ENCODE measurements at regions not wholly inside any gene's neighbourhood (a gene's known extent, or its start where the extent isn't known, plus 50 kb on each side); places are given as distances from the start of the nearest gene placed in this dataset.

DNA sequence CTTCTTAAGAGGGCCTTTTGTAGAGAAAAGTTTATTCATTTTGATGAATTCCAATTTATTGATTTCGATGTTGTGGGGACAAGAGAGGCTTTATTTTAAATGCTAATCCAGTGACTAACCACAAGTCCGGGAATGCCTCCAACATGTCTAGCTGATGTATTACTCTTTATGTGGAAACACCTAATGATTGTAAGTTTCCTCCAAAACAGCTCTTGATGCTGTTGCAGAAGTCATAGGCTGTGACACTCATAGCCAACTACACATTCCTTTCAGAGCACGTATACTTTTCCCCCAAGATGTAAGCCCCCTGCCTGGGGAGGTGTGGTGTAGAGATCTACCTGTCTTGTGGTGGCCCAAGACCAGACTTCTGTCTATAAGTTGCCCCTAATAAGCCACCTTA is 61.3 kb upstream of the RNF24 start:
- no peak for DNase-seq (ENCODE audit: low spot score)
- TF ChIP-seq, protein P1, sequence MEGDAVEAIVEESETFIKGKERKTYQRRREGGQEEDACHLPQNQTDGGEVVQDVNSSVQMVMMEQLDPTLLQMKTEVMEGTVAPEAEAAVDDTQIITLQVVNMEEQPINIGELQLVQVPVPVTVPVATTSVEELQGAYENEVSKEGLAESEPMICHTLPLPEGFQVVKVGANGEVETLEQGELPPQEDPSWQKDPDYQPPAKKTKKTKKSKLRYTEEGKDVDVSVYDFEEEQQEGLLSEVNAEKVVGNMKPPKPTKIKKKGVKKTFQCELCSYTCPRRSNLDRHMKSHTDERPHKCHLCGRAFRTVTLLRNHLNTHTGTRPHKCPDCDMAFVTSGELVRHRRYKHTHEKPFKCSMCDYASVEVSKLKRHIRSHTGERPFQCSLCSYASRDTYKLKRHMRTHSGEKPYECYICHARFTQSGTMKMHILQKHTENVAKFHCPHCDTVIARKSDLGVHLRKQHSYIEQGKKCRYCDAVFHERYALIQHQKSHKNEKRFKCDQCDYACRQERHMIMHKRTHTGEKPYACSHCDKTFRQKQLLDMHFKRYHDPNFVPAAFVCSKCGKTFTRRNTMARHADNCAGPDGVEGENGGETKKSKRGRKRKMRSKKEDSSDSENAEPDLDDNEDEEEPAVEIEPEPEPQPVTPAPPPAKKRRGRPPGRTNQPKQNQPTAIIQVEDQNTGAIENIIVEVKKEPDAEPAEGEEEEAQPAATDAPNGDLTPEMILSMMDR (IDR thresholded peaks at IDR 0.05; ENCODE audit: extremely low read depth, missing control alignments) = no peak

DNA sequence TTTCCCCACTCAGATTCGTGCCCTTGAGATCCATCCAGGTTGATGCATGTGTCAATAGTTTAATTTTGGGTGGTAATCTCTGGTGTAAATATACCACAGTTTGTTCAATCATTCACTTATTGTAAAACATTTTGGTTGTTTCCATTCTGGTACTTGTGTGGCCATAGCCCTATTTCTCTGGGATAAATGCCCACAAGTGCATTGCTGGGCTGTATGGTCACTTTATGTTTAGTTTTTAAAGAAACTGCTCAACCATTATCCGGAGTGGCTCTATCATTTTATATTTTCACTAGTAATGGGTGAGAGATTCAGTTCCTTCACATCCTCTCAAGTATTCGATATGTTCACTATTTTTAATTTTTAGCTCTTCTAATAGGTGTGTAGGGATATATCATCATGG is 60.7 kb upstream of the RNF24 start:
- no peak for DNase-seq (ENCODE audit: low spot score)
- TF ChIP-seq, protein P1 (IDR thresholded peaks at IDR 0.05; ENCODE audit: extremely low read depth, missing control alignments) = no peak

DNA sequence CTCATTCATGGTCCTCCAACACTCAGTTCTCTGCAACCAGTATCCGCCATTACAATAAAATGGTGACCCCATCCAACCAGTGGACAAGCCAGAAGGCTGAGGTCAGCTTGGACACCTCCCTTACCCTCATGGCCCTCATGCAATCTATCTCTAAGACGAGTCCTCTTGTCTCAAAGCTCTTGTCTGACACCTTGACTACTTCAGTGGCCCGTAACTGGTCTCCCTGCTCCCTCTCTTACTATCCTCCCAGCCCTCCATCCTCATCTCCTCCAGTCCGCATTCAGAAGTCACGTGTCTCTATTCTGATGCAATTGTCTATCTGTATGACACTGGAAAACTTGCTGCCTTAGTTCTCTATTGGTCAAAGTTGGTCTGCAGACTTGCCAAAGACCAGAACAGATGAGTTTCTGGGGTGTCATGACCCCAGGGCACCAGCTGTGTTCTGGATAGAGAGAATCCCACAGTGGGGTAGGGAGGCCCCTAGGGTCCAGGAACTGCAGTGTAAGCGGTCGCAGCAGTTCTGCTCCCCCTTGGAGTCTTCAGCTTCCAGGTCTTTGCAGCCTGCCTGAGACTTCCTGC is 59.6 kb upstream of the RNF24 start:
- no peak for DNase-seq (ENCODE audit: low spot score)
- TF ChIP-seq, protein P1 (IDR thresholded peaks at IDR 0.05; ENCODE audit: extremely low read depth, missing control alignments) = no peak

DNA sequence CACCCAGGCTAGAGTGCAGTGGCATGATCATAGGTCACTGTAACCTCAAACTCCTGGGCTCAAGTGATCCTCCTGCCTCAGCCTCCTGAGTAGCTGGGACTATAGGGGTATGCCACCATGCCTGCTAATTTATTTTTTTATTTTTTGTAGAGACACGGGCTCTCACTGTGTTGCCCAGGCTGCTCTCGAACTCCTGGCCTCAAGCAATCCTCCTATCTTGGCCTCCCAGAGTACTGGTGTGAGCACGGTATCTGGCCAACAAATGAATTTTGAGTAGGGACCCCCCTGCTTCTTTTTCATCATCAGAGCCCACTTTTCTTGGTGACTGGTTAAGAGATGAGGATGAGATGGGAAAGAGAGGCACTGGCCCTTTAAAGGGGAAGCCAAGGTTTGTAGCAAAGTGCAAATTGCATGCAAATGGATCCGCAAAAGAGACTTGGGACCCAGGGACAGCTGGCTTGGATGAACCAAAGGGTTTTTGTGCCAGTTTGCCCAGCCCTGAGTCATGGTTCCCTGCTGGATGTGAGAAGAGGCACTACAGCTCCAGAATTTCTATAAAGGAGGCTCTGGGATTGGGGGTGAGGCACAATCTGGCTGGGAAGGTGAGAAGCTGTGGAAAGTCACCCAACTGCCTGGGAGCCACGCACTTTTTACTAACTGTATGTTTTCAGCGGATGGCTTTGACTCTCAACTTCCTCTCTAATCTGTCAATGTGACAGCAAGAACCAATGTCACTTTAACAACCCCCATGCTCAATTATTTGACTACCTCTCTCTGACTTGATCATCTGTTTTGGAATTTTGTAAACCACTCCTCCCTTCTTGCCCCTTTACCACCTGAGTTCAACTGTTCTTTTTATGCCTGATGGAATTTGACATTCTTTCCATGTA is 58.7 kb upstream of the RNF24 start:
- TF ChIP-seq, protein P1 (IDR thresholded peaks at IDR 0.05; ENCODE audit: extremely low read depth, missing control alignments) = no peak

DNA sequence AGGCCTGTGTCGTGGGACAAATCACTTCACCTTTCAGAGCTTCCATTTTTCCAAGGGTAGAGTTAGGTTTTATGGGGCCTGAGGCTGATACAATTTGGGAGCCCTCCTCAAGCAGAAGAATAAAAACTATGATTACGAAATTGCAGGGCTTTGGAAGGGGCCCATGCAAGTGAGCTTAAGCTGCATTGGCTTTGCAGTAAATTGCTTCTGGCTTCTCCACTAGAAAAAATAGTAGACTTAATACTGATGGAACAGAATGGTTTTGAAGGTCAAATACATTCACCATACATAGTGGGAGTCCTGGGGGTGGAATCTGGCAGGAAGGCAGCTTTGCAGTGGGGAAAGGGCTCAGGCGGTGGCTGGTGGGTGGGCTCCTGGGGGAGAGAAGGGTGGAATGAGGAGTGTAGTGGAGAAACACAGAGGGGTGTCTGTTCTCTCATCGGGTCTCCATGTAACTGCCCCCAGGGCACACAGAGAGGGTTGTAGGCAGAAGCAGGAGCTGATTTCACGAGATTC is 55.9 kb upstream of the RNF24 start:
- DNase-seq (ENCODE audit: low spot score) = no peak
- TF ChIP-seq, protein P1 (IDR thresholded peaks at IDR 0.05; ENCODE audit: extremely low read depth, missing control alignments) = no peak

More for the DNA sequence above, 58.7 kb upstream of the RNF24 start:
- no peak for DNase-seq (ENCODE audit: low spot score)

DNA sequence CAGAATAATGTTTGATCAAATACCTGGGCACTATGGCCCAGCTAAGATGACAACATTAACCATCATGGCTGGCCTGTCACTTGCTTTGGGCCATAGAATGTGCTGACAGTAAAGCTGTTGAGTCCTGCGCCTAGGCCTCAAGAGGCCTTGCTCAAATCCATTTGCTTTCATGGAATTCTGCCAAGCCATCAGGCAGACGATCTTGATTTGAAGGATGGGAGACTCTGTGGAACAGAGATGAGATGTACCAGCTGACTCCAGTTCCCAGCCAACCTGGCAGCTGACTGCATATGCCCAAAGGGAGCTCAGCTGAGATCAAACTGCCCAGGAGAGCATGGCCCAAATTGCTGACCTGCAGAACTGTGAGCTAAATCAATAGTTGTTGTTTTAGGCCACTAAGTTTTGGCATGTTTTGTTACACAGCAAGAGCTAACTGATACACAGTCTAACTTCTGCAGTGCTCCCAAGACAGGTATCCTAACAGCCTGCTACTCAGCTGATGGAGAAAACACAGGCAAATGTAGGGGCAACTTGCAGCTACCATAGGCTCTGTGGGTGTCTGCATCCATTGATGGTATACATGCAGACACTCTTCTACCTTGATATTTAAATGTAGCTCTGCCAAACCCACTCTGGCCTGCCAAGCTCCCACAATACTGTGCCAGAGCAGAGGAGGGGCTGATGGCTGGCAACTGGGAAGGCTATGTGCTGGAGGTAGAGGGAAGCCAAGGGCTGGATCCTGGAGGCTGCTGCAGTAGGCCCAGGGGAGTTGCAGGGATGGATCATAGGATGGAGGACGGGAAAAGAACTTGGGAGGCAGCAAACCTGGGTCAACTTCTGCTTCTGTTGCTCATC is 55.2 kb upstream of the RNF24 start:
- TF ChIP-seq, protein P1 (IDR thresholded peaks at IDR 0.05; ENCODE audit: extremely low read depth, missing control alignments) = no peak
- DNase-seq (ENCODE audit: low spot score) = no peak
